NB4 (cell line): ENCODE measurements at regions not wholly inside any gene's neighbourhood (a gene's known extent, or its start where the extent isn't known, plus 50 kb on each side); places are given as distances from the start of the nearest gene placed in this dataset.

Experiments used
- MYC ChIP-seq: IDR thresholded peaks from 2 replicates; pipeline ENCODE4 v1.6.1; 2011; ENCODE audit warnings: low read depth, low read length
- POLR2A ChIP-seq: IDR thresholded peaks from 2 replicates; pipeline ENCODE4 v1.6.1; 2011; ENCODE audit warnings: mild to moderate bottlenecking; ENCODE audit not compliant: insufficient read length; ENCODE audit errors: extremely low read depth
- TF ChIP-seq, protein P1 (sequence below): IDR thresholded peaks from one replicate; pipeline ENCODE4 v1.5.1; 2012; ENCODE audit warnings: low read depth, low read length

DNA sequence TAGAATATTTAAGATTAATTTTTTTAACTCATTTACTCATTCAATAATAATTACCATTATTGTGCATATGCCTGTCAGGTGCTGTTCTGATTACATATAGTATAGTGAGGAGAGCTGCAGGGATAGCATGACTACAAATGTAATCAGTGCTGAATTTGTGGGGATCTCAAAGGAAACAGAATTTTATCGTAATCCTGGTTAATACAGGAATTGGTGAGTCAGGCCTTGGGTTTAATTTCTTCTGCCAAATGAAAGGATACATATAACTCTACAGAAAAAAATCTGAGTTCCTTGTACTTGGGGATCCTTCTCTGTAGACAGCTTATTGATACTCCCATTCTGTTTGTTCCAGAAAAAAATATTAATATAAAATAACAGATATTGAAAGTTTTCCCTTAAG lies 297.2 kb downstream of the GJA1 start:
- TF ChIP-seq, protein P1, sequence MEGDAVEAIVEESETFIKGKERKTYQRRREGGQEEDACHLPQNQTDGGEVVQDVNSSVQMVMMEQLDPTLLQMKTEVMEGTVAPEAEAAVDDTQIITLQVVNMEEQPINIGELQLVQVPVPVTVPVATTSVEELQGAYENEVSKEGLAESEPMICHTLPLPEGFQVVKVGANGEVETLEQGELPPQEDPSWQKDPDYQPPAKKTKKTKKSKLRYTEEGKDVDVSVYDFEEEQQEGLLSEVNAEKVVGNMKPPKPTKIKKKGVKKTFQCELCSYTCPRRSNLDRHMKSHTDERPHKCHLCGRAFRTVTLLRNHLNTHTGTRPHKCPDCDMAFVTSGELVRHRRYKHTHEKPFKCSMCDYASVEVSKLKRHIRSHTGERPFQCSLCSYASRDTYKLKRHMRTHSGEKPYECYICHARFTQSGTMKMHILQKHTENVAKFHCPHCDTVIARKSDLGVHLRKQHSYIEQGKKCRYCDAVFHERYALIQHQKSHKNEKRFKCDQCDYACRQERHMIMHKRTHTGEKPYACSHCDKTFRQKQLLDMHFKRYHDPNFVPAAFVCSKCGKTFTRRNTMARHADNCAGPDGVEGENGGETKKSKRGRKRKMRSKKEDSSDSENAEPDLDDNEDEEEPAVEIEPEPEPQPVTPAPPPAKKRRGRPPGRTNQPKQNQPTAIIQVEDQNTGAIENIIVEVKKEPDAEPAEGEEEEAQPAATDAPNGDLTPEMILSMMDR = no peak
- TF ChIP-seq POLR2A (no peak), MYC (no peak)
